ENCODE measurements at regions not wholly inside any gene's neighbourhood (a gene's known extent, or its start where the extent isn't known, plus 50 kb on each side); places are given as distances from the start of the nearest gene placed in this dataset.

DNA sequence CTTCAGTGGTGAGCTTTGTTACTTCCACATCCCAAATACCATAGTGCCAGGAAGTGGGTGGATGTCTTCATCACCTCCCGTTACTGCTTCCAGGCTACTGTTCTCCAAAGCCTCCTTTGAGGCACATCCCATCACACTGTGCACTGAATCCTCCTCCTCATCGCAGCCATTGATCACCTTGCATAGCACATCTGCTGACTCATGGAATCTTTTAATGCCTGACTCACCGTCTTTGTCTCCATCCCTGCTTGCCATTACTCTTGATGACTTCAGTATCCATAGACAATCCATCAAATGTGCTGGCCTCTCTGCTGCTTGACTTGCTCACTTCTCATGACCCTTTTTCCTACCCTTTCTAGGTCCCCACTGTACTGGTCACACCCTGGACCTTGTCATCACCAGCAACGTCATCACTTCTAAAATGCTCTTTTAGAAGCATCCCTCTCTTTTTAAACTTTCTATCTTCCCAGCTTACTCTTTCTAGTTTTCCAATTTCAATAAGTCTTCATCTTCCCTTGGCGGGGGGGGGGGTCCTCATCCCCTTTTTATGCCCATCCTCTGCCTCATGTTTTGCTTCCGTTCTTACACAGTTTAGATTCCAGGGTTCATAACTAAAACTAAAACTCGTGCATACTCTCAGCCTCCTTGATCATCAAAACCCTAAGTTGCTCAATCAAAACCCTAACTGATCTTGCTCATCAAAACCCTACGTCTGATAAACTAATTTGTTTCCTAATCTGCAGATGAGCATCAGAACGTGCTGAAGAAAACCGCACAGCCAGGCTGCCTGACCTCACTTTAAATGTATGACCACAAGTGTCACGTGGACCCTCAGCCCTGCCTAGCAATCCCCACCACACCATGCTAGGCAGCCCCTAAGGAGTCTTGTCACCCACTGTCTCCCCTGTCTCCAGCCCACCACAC is 289.7 kb upstream of the ZFHX3 start:
- H3K4me3 ChIP-seq (ENCODE audit: low read depth, low read length), result no peak overlapping the region

DNA sequence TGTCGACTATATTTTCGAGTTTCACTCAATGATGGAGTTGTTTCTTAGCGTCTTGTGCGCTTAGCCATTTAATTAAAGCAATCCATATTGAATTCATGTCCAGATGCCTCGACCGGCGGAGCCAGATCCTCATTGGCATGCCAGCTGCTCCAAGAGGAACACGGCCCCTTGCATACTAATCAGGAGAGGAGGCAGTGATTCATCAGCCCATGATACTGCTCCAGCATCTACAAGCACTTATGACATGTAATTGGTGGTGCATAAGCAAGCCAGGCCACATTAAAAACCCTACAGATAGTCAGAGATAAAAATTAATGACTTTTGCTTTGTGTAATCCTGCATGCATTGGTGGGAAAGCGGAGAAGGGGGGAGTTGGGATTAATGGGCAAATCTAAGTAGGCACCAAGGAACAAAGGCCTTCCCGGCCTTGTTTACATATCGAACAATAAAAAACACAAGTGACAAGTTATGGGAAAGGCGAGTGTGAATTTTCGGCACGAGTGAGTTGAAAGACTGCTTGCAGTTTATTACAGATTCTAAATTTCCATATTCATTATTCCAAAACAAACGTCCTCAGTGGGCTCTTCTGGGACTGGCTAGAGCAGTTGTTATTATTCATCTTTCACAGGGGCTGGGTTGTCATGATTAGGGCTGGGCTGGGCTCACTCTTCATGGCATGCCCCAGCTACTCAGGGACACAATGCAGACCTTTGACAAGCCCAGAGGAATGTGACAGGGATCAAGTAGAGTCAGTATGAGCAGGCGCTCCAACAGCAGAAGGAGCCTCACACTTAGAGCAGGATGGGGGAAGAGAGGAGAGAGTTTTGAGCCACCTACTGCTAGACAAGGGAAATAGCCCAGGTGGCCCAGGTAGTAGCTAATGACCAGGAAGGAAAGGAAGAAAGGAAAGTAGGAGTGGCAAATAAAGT is 281.7 kb upstream of the ZFHX3 start:
- no peak overlapping the region for H3K4me3 ChIP-seq (ENCODE audit: low read depth, low read length)

- no peak overlapping the region for H3K4me3 ChIP-seq (ENCODE audit: low read depth, low read length)
Observed at GRCh38 chr16:73326770-73327470, 279.0 kb upstream of the ZFHX3 start.

- no peak overlapping the region for H3K4me3 ChIP-seq (ENCODE audit: low read depth, low read length)
Observed at GRCh38 chr16:73326221-73326620, 278.3 kb upstream of the ZFHX3 start.

DNA sequence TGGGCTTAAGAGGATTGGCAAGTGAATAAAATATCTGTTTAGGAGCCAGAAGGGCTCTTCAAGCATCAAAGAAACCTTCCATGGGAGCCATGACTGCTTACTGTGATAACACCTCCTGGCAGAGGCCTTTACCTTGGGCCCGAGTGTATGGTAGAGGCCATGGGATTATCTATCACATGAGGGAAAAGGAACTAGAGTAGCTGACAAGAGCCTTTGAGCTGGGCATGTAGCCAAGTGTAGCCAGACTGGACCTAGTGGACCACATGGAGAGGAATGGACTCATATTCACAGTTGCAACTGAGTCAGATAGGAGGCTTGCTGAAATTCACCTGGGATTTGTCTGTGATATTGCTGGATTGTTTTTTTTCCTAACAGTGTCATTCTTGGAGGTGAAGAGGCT is 276.0 kb upstream of the ZFHX3 start:
- H3K4me3 ChIP-seq (ENCODE audit: low read depth, low read length), result no peak overlapping the region

DNA sequence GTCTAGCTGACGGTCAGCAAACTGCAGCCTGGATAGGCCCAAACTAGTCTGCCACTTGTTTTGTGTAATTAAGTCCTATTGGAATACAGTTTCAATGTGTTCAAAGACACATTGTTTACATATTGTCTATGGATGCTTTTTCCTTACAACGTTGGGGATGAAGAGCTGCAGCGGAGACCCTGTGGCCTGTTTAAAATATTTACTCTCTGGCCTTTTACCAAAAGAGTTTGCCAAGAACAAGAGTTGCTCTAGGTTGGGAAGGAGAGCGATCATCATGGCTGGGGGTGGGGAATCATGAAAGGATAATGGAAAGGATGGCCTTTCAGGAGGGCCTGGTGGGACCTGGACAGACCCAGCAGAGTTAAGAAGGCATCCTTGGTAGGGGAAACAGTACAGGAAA is 274.9 kb upstream of the ZFHX3 start:
- H3K4me3 ChIP-seq (ENCODE audit: low read depth, low read length), result no peak overlapping the region

DNA sequence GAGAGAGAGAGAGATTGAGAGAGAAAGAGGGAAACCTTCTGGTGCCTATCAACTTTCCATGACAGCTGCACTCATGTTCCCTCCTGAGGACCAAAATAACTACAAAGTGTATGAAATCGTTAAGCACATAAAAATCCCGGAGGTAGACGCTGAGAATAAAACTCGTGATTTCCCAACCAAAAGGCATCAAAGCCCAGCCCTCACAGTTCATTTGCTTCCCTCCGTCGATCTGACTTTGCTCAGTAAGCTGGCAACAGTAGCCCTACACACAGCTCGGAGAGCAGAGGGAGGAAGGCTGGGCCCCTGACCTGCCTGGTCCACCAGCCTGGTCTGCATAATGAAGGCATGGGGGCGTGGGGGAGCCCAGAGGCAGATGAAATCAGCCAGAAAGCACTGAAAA is 273.9 kb upstream of the ZFHX3 start:
- no peak overlapping the region for H3K4me3 ChIP-seq (ENCODE audit: low read depth, low read length)

- H3K4me3 ChIP-seq (ENCODE audit: low read depth, low read length), result no peak overlapping the region
Observed at GRCh38 chr16:73319737-73320136, 271.8 kb upstream of the ZFHX3 start.

GRCh38 chr16:73319261-73319660 is 271.3 kb upstream of the ZFHX3 start:
- no peak overlapping the region for H3K4me3 ChIP-seq (ENCODE audit: low read depth, low read length)

DNA sequence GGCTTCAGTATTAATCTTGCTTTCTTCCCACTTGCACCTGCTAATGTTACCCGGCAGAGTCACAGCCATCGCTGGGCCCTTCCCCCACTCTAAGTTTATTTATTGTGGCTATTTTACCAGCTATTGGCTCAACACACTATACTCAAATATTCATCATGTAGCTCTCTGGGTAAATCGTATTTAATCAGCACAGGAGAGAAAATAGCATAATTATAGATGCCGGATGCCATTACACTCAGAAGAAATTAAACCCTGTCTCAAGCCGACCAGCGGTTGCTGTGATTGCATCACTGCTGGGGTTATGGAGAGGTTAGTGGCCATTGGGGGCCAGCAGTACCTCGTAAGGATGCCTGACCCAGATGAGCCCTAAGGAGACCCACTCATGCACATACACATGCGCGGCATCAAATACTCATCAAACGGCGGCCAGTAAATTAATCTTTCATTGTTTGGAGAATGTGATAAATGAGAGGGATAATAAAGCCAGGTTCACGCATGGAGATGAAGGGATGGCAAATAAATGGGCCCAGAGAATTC is 269.5 kb upstream of the ZFHX3 start:
- no peak overlapping the region for H3K4me3 ChIP-seq (ENCODE audit: low read depth, low read length)

- no peak overlapping the region for H3K4me3 ChIP-seq (ENCODE audit: low read depth, low read length)
Observed at GRCh38 chr16:73315645-73316044, 267.7 kb upstream of the ZFHX3 start.

- H3K4me3 ChIP-seq (ENCODE audit: low read depth, low read length), result no peak overlapping the region
Observed at GRCh38 chr16:73313950-73314349, 266.0 kb upstream of the ZFHX3 start.

DNA sequence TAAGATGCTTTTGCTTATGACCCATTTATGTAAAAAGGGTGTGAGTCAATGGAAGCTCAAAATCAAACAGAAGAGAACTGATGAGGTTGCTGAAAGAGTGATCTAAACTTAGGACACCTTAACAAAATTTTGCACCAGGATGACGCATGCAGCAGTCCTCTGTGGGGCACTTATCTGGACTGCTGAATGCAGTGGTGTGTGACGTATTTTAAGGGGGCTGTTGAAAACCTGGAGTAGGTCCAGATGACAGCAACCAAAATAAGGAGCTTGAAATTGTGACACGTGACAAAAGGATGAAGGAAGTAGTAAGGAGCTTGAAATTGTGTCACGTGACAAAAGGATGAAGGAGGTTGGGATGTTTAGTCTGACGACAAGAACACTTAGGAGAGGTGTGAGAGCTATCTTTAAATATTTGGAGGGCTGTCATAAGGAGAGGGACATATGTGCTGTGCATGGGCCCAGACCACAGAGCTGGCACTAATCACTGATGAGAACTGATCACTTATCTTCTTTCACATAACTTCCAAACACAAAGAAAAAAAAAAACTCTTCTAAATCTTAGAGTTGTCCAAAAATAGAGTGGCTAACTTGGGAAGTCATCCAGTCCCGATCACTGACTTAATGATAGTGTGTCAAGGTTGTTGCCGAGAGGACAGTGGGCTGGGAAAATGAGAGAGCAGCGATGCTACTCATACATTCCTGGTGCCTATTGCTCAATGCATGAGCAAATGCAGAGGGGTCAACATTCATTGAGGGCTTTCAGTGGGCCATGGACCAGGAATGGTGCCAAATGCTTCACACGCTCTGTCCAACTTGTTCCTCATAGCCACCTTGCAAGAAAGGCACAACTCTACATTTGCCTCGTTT is 264.2 kb upstream of the ZFHX3 start:
- H3K4me3 ChIP-seq (ENCODE audit: low read depth, low read length), result no peak overlapping the region

- no peak overlapping the region for H3K4me3 ChIP-seq (ENCODE audit: low read depth, low read length)
Observed at GRCh38 chr16:73308771-73309170, 260.8 kb upstream of the ZFHX3 start.

DNA sequence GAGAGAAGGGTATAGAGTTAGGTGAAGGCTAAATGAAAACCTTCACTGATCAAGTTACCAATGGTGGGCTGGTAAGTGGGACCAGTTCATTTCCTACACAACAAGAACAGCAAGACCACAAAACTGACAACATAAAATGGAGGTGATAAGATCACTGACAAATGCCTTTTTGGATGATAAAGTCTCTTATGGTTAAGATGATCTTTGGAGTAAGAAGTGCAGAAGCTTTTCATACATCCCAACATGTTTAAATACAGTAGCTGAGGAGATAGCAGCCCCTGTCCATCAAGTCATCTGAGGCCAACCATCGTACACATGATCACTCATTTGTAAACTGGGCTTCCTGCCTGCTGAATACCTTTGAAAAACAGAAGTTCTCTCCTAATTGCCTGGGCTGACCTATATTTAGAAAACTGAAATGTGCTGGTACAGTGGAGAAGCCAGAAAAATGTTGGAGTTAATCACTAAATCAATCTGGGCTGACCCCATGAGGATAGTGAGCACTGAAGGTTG is 259.0 kb upstream of the ZFHX3 start:
- H3K4me3 ChIP-seq (ENCODE audit: low read depth, low read length), result no peak overlapping the region

DNA sequence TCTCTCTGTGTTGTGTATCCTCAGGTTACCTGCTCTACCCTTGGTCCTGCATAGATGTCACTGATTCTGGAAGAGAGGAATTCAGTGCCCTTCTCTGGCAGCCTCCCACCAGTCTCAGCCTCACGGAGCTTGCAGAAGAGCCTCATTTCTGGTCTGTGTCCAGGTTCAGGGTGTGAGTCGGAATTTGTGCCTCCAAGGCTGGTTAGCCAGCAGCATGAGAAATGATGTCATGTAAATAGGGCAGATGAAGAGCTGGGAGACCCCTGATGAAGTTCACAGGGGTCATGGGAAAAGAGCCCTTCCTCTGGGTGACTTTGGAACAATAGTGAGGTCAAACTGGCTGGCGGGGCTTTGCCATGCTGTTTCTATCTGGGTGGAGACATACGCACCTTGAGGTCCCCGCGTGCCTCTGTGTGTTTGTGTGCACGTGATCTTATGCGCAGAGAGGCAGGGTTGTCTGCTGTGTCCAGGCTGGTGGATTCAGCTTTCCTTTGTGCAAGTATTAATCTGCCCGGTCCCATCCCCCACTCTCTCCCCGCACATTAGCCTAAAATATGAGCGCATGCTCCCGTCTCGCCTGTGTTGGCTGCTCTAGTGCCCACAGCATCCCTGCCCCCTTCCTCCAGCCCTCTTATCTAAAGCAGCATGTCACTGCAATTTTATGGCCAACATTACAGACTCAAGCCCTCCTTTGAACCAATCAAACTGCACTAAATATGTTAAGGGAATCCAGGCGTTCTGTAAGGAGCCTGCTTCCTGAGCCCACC is 256.3 kb upstream of the ZFHX3 start:
- H3K4me3 ChIP-seq (ENCODE audit: low read depth, low read length), result no peak overlapping the region

DNA sequence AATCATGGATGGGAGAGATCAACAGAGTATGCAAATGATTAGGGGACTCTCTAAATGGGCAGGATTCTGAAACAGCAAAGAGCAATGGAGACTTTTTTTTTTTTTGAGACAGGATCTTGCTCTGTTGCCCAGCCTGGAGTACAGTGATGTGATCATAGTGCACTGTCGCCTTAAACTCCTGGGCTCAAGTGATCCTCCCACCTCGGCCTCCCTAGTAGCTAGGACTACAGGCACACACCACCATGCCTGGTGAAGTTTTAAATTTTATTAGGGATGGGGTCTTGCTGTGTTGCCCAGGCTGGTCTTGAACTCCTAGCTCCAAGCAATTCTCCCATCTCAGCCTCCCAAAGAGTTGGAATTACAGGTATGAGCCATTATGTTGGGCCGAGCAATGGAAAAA is 255.0 kb upstream of the ZFHX3 start:
- H3K4me3 ChIP-seq (ENCODE audit: low read depth, low read length), result no peak overlapping the region

DNA sequence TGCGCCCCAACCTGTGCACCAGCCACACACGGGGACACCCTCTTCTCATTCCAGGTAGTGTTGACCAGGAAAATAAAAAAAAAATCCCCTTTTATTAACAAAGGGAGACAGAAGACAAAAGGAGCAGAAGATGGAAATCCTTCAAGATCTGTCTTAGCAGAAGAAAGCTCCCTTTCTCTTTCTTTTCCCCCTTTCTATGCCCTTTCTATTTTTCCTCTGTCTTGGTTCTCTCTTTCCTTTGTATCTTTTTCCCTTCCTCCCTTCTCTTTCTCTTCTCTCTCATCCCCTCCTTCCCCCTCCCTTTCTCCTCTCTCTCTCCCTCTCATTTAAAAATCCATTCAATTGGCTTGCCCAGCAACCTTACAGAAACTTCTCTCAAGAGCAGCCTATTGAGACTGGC is 254.1 kb upstream of the ZFHX3 start:
- H3K4me3 ChIP-seq (ENCODE audit: low read depth, low read length), result no peak overlapping the region

DNA sequence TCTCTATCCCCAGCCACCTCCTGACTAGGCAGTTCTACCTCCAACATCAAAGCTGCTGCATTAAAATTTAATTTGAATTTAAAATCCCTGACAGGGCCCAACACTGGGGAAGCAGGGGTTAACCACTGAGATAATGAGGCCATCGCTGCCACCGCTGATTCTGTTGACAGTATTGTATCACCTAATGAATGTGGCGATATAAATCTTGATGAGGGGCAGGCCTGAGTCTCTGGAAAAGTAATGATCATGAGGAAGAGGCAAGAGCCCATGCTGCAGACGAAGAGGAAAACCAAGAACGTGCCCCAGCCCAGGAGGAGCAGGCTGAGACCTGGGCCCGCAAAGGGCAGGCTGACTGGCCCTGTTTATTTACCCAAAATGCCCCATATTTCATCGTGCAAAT is 251.4 kb upstream of the ZFHX3 start:
- H3K4me3 ChIP-seq (ENCODE audit: low read depth, low read length), result no peak overlapping the region
